ENCODE measurements at regions not wholly inside any gene's neighbourhood (a gene's known extent, or its start where the extent isn't known, plus 50 kb on each side); places are given as distances from the start of the nearest gene placed in this dataset.

DNA sequence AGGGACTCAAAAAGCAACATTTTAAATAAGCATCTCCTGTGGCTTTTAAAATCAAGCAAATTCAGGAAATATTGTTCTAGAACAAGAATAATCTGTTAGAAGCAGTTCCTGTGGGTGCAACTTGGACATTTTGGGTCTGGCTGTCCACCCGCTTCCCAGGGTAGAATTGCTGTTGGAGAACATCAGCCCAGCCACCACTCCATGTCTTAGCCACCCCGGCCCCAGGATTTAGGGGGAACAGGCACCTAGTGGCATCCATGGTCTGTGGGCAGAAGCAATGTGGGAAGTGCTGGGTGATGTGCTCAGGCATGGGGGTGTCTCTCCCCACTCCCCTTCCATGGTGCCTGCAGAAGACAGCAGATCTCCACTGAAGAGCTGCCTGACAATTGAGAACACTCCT lies 162.6 kb downstream of the KLF13 start:
- Mint-ChIP-seq H3K4me3 (no peak overlapping the region), H3K36me3 (ENCODE audit: low read depth) (peaks cover 3% of the 10 kb centered on the region), H3K9me3 (peaks cover 17% of the 10 kb centered on the region), H3K27ac (no peak overlapping the region), H3K27me3 (ENCODE audit: insufficient read depth) (peaks cover 30% of the 10 kb centered on the region), H3K4me1 (peaks cover 2% of the 10 kb centered on the region)
- Histone ChIP-seq H3K9ac (ENCODE audit: extremely low read depth, low read length, poor library complexity, severe bottlenecking) (no peak overlapping the region), H3K9me3 (ENCODE audit: control insufficient read depth, low read length) (peaks cover 12% of the 10 kb centered on the region), H3K27ac (ENCODE audit: low read depth, low read length) (no peak overlapping the region), H3K4me3 (ENCODE audit: low read length) (no peak overlapping the region), H3K4me1 (ENCODE audit: control insufficient read depth, insufficient read depth, low read length) (no peaks in the 10 kb centered on the region), H3K27me3 (ENCODE audit: control insufficient read depth, insufficient read depth, low read length, poor library complexity, severe bottlenecking) (peaks cover 9% of the 10 kb centered on the region), H3K36me3 (ENCODE audit: control insufficient read depth, insufficient read depth, low read length) (no peaks in the 10 kb centered on the region)
- TF ChIP-seq CTCF (conservative IDR thresholded peaks at IDR 0.05): no peak
- 83 to 91% methylated on average over 1 to 2 of the region's 2 CpGs for WGBS, 2 experiments (ENCODE audit: insufficient coverage in 1 of 2, insufficient read length in 1 of 2)
- no peak for DNase-seq

DNA sequence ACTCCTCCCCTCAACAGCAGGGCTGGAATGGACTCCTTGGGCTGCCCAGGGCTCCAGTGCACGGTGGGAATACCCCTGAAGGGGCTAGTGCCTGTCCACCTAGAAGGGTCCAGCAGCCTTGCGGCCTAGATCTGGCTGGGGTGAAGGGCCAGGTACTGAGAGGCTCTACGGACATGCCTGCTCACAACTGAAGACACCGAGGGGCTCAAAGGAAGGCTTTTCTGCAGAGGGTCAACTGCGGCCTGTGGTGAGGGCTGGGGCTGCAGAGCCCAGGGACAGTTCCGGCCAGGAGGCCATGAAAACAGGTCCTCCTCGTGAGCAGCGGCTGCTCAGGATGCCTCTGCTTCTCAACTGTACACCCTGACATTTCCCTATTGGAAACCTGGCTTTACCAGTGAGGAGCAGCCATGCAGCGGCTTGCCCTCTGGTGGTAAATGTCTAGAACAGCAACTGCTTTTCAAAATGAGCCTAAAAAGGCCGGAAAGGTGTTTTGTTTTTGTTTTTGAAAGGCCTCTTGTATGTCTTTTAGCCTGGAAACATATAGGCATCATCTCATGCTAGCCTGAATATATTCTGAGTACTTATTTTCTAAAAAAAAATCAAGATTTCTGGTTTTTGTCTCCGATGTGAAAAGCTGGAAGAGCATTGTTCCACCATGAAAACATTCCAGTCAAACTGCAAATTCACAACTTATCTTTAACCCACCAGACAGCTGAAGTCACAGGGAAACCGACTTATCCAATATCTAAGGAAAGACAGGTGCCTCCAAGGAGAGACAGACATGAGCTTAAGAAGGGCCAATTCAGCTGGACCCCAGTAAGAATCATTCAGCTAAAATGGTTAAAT lies 163.4 kb downstream of the KLF13 start:
- Histone ChIP-seq H3K4me1 (ENCODE audit: control insufficient read depth, insufficient read depth, low read length) (no peaks in the 10 kb centered on the region), H3K4me3 (ENCODE audit: low read length) (no peak overlapping the region), H3K36me3 (ENCODE audit: control insufficient read depth, insufficient read depth, low read length) (no peaks in the 10 kb centered on the region), H3K9me3 (ENCODE audit: control insufficient read depth, low read length) (peaks cover 12% of the 10 kb centered on the region), H3K27me3 (ENCODE audit: control insufficient read depth, insufficient read depth, low read length, poor library complexity, severe bottlenecking) (peaks cover 2% of the 10 kb centered on the region), H3K27ac (ENCODE audit: low read depth, low read length) (no peak overlapping the region), H3K9ac (ENCODE audit: extremely low read depth, low read length, poor library complexity, severe bottlenecking) (no peak overlapping the region)
- peak; percentile 90 for TF ChIP-seq CTCF (conservative IDR thresholded peaks at IDR 0.05)
- no peak overlapping the region for H3K4me3 Mint-ChIP-seq
- WGBS, 2 experiments (ENCODE audit: insufficient coverage in 1 of 2, insufficient read length in 1 of 2): 52 to 67% methylated on average over 7 to 12 of the region's 12 CpGs
- DNase-seq: peak; percentile 75
- H3K9me3 Mint-ChIP-seq: peaks cover 10% of the 10 kb centered on the region
- H3K27ac Mint-ChIP-seq: no peak overlapping the region
- no peaks in the 10 kb centered on the region for H3K36me3 Mint-ChIP-seq (ENCODE audit: low read depth)
- H3K4me1 Mint-ChIP-seq: peaks cover 2% of the 10 kb centered on the region
- peaks cover 23% of the 10 kb centered on the region for H3K27me3 Mint-ChIP-seq (ENCODE audit: insufficient read depth)

GRCh38 chr15:31494786-31495185 lies 168.2 kb downstream of the KLF13 start:
- no peak for TF ChIP-seq CTCF (conservative IDR thresholded peaks at IDR 0.05)
- Histone ChIP-seq H3K27ac (ENCODE audit: low read depth, low read length) (no peak overlapping the region), H3K4me1 (ENCODE audit: control insufficient read depth, insufficient read depth, low read length) (no peaks in the 10 kb centered on the region), H3K4me3 (ENCODE audit: low read length) (no peak overlapping the region), H3K27me3 (ENCODE audit: control insufficient read depth, insufficient read depth, low read length, poor library complexity, severe bottlenecking) (no peaks in the 10 kb centered on the region), H3K9ac (ENCODE audit: extremely low read depth, low read length, poor library complexity, severe bottlenecking) (no peak overlapping the region), H3K36me3 (ENCODE audit: control insufficient read depth, insufficient read depth, low read length) (no peaks in the 10 kb centered on the region), H3K9me3 (ENCODE audit: control insufficient read depth, low read length) (peaks cover 12% of the 10 kb centered on the region)
- peaks cover 2% of the 10 kb centered on the region for H3K27me3 Mint-ChIP-seq (ENCODE audit: insufficient read depth)
- DNase-seq: no peak
- no peaks in the 10 kb centered on the region for H3K4me1 Mint-ChIP-seq
- H3K27ac Mint-ChIP-seq: no peak overlapping the region
- H3K36me3 Mint-ChIP-seq (ENCODE audit: low read depth): no peaks in the 10 kb centered on the region
- 86 to 93% methylated on average over 4 of the region's 4 CpGs for WGBS, 2 experiments (ENCODE audit: insufficient coverage in 1 of 2, insufficient read length in 1 of 2)
- peaks cover 10% of the 10 kb centered on the region for H3K9me3 Mint-ChIP-seq
- H3K4me3 Mint-ChIP-seq: no peak overlapping the region

All from endodermal cell (in vitro differentiated cells).